SU-DHL-6 (cell line): ENCODE measurements at regions not wholly inside any gene's neighbourhood (a gene's known extent, or its start where the extent isn't known, plus 50 kb on each side); places are given as distances from the start of the nearest gene placed in this dataset.

Experiments used
- H2AFZ ChIP-seq: fragments of 200-600 bp; sonication (generic); 2 replicates; pipeline ENCODE4 v1.6.1; 2014; ENCODE audit warnings: low read depth, mild to moderate bottlenecking, moderate library complexity, mixed read lengths, antibody characterized with exemption, low read length; ENCODE audit not compliant: severe bottlenecking
- H3F3A ChIP-seq: fragments of 200-600 bp; shearing (Covaris generic); 2 replicates; pipeline ENCODE4 v1.6.0; 2016; ENCODE audit warnings: antibody characterized with exemption, mild to moderate bottlenecking; ENCODE audit not compliant: insufficient read depth
- H3K27ac ChIP-seq: fragments of 200-600 bp; sonication (generic); 2 replicates; pipeline ENCODE4 v1.5.1; 2016; ENCODE audit warnings: low read depth, mild to moderate bottlenecking, low read length, moderate library complexity, mixed read lengths
- H3K27me3 ChIP-seq: fragments of 200-600 bp; sonication (generic), shearing (Covaris generic); 2 replicates; pipeline ENCODE4 v1.6.0; 2014; ENCODE audit warnings: mild to moderate bottlenecking, low read length
- H3K36me3 ChIP-seq: fragments of 200-600 bp; sonication (generic); 2 replicates; pipeline ENCODE4 v1.6.1; 2014; ENCODE audit warnings: mild to moderate bottlenecking, low read length, mixed read lengths
- H3K4me2 ChIP-seq: fragments of 300-600, 200-600 bp; shearing (Covaris generic), sonication (generic); 2 replicates; pipeline ENCODE4 v1.6.0; 2014; ENCODE audit warnings: low read length, low read depth, mild to moderate bottlenecking; ENCODE audit not compliant: poor library complexity, severe bottlenecking
- H3K4me3 ChIP-seq: fragments of 200-600 bp; sonication (generic); 2 replicates; pipeline ENCODE4 v1.5.1; 2014; ENCODE audit warnings: antibody characterized with exemption, low read length, mild to moderate bottlenecking, mixed read lengths; ENCODE audit not compliant: insufficient read depth, poor library complexity, severe bottlenecking
- H3K79me2 ChIP-seq: fragments of 200-600 bp; sonication (generic); 2 replicates; pipeline ENCODE4 v1.6.1; 2014; ENCODE audit warnings: mild to moderate bottlenecking, low read length, moderate library complexity; ENCODE audit not compliant: insufficient read depth
- H3K9ac ChIP-seq: fragments of 200-600 bp; sonication (generic); 2 replicates; pipeline ENCODE4 v1.7.0; 2014; ENCODE audit warnings: mild to moderate bottlenecking, low read length
- H3K9me2 ChIP-seq: fragments of 200-600 bp; sonication (generic); replicated peaks from 2 replicates; pipeline ENCODE4 v1.6.1; 2014; ENCODE audit warnings: low read length; ENCODE audit not compliant: insufficient read depth
- H3K9me3 ChIP-seq: fragments of 200-600 bp; sonication (generic); 2 replicates; pipeline ENCODE4 v1.6.1; 2014; ENCODE audit warnings: low read length, mixed read lengths; ENCODE audit not compliant: insufficient read depth
- H4K20me1 ChIP-seq: fragments of 200-600 bp; sonication (generic); 2 replicates; pipeline ENCODE4 v1.6.1; 2014; ENCODE audit warnings: low read depth, mild to moderate bottlenecking, antibody characterized with exemption, low read length, moderate library complexity, mixed read lengths
- EZH2phosphoT487 ChIP-seq: fragments of 200-600 bp; sonication (generic), shearing (Covaris generic); conservative IDR thresholded peaks from 2 replicates; pipeline ENCODE4 v1.6.1; 2018; ENCODE audit warnings: mild to moderate bottlenecking, antibody characterized with exemption, low read length, moderate library complexity, mixed read lengths
- TF ChIP-seq, protein P1 (sequence below): fragments of 200-600 bp; sonication (generic); IDR thresholded peaks from one replicate; pipeline ENCODE4 v1.5.1; 2017; ENCODE audit warnings: antibody characterized with exemption, mild to moderate bottlenecking, low read length, moderate library complexity; ENCODE audit not compliant: insufficient read depth, poor library complexity, severe bottlenecking

DNA sequence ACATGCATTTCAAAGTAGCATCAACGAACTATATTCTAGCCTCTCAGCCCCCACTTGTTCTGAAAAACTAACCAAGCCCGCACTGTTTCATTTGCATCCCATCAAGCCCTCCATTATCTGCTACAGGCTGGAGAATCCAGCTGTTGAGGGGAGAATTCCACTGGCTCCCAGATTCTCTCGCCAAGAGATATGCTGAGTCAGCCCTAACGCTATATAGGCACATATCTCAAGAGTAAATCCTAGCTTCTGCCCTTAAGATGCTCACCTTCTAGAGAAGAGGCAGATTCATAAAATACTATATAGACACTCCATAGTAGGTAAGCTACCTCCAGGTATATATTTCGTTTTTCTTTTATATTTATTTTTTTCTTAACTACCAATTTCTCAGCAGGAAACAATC lies 266.4 kb upstream of the TARS1 start:
- Histone ChIP-seq H4K20me1 (no peaks in the 10 kb centered on the region), H3K9me3 (no peaks in the 10 kb centered on the region), H3K4me3 (no peak overlapping the region), H3K27me3 (no peaks in the 10 kb centered on the region), H3K36me3 (no peaks in the 10 kb centered on the region), H2AFZ (no peak overlapping the region), H3K79me2 (no peaks in the 10 kb centered on the region), H3K27ac (no peak overlapping the region), H3K9ac (no peak overlapping the region), H3F3A (no peaks in the 10 kb centered on the region), H3K4me2 (no peak overlapping the region), H3K9me2 (no peaks in the 10 kb centered on the region)
- TF ChIP-seq EZH2phosphoT487 = no peak
- TF ChIP-seq, protein P1, sequence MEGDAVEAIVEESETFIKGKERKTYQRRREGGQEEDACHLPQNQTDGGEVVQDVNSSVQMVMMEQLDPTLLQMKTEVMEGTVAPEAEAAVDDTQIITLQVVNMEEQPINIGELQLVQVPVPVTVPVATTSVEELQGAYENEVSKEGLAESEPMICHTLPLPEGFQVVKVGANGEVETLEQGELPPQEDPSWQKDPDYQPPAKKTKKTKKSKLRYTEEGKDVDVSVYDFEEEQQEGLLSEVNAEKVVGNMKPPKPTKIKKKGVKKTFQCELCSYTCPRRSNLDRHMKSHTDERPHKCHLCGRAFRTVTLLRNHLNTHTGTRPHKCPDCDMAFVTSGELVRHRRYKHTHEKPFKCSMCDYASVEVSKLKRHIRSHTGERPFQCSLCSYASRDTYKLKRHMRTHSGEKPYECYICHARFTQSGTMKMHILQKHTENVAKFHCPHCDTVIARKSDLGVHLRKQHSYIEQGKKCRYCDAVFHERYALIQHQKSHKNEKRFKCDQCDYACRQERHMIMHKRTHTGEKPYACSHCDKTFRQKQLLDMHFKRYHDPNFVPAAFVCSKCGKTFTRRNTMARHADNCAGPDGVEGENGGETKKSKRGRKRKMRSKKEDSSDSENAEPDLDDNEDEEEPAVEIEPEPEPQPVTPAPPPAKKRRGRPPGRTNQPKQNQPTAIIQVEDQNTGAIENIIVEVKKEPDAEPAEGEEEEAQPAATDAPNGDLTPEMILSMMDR = no peak

DNA sequence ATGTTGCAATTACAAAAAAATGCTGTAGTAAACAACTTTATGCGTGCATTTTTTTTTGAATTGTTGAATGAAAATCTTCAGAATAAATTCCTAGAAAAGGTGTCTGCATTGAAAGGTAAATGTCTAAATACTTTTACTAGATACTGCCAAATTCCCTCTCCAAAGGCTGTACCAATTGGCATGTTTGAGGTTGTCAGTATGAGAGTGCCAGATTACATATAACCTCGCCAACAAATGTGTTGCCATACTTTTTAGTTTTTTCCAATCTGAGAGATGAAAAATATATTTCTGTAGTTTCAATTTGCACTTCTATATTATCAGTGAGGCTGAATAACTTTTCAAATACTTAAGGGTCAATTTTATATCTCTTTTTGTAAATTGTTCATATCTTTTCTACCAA lies 261.5 kb upstream of the TARS1 start:
- no peak overlapping the region for H3K27ac ChIP-seq

DNA sequence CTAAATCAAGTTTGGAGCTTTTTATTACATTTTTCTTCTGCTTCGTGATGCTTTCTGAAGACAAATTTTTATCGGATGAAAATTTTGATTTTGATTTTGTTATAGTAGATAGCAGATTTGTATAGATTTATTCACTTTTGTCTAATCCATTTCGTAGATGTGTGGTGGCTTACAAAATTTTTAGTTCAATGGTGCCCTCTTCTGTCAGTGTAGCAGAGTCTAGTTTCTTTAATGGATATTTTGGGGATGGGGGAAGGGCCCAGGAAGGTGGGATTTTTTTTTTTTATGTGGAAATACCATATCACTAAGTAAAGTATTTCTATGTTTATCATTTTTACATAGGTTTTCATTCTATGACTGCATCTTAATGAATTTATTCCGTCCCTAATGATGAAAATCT lies 259.9 kb upstream of the TARS1 start:
- Histone ChIP-seq H3K9ac (no peak overlapping the region), H3K79me2 (no peaks in the 10 kb centered on the region), H3F3A (no peaks in the 10 kb centered on the region), H3K36me3 (no peaks in the 10 kb centered on the region), H3K4me2 (no peak overlapping the region), H4K20me1 (no peaks in the 10 kb centered on the region), H3K4me3 (no peak overlapping the region), H3K9me3 (no peaks in the 10 kb centered on the region), H3K27me3 (no peaks in the 10 kb centered on the region), H3K9me2 (no peaks in the 10 kb centered on the region), H2AFZ (no peak overlapping the region), H3K27ac (no peak overlapping the region)
- no peak for TF ChIP-seq EZH2phosphoT487
- TF ChIP-seq, protein P1 = no peak

More for the DNA sequence above, 261.5 kb upstream of the TARS1 start:
- Histone ChIP-seq H3K27me3 (no peaks in the 10 kb centered on the region), H3K9me3 (no peaks in the 10 kb centered on the region), H3K36me3 (no peaks in the 10 kb centered on the region), H3K9ac (no peak overlapping the region), H3K4me2 (no peak overlapping the region), H2AFZ (no peak overlapping the region), H3K4me3 (no peak overlapping the region), H3K79me2 (no peaks in the 10 kb centered on the region), H3F3A (no peaks in the 10 kb centered on the region), H4K20me1 (no peaks in the 10 kb centered on the region), H3K9me2 (no peaks in the 10 kb centered on the region)
- no peak for TF ChIP-seq EZH2phosphoT487
- TF ChIP-seq, protein P1 = no peak

DNA sequence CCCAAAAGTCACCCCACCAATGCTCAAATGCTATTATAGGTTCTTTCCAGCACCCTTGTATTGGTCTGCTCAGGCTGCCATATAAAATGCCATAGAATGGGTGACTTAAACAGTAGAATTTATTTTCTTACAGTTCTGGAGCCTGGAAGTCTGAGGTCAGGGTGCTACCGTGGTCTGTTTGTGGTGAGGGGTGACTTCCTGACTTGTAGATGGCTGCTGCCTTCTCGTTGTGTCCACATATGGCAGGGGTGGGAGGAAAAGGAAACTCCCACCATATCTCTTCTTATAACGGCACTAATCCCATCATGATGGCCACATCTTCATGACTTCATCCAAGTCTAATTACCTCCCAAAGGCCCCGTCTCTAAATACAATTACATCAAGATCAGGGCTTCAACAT lies 257.8 kb upstream of the TARS1 start:
- H3K27me3 ChIP-seq = no peaks in the 10 kb centered on the region
- no peak overlapping the region for H2AFZ ChIP-seq
- no peak overlapping the region for H3K9ac ChIP-seq
- H3K4me3 ChIP-seq = no peak overlapping the region
- H3K79me2 ChIP-seq = no peaks in the 10 kb centered on the region
- no peak overlapping the region for H3K27ac ChIP-seq
- TF ChIP-seq EZH2phosphoT487 = no peak
- TF ChIP-seq, protein P1 = no peak
- H4K20me1 ChIP-seq = no peaks in the 10 kb centered on the region
- H3K9me2 ChIP-seq = no peaks in the 10 kb centered on the region
- H3K9me3 ChIP-seq = no peaks in the 10 kb centered on the region
- no peaks in the 10 kb centered on the region for H3F3A ChIP-seq
- H3K4me2 ChIP-seq = no peak overlapping the region
- H3K36me3 ChIP-seq = no peaks in the 10 kb centered on the region
